CD14-positive monocyte (primary cell): ENCODE measurements at regions not wholly inside any gene's neighbourhood (a gene's known extent, or its start where the extent isn't known, plus 50 kb on each side); places are given as distances from the start of the nearest gene placed in this dataset.

ENCODE experiments used
- DNase-seq, 3 donors: peaks; one replicate each; pipeline ENCODE4 v3.0.0-alpha.2; 2011 to 2022
- H2AFZ ChIP-seq: 2 replicates; pipeline ENCODE4 v1.6.0; 2012; ENCODE audit warnings: mild to moderate bottlenecking, low read depth, low read length, inconsistent platforms; ENCODE audit not compliant: insufficient read depth, poor library complexity, severe bottlenecking
- H3K27ac ChIP-seq, 2 donors: 1 replicate in 1 of 2; 2 replicates in 1 of 2; pipeline ENCODE4 v1.5.1; 2012 to 2013; ENCODE audit warnings: low read length in 2 of 2, control low read depth in 1 of 2, inconsistent platforms in 1 of 2, low read depth in 1 of 2, mild to moderate bottlenecking in 1 of 2
- H3K27me3 ChIP-seq, 2 donors: one replicate each; pipeline versions ENCODE4 v1.6.0 to v1.6.1; 2011 to 2013; ENCODE audit warnings: low read length in 2 of 2; ENCODE audit not compliant: control insufficient read depth in 2 of 2, insufficient read depth in 2 of 2
- H3K36me3 ChIP-seq, 2 donors: replicated peaks in 1 of 2; 1 replicate in 1 of 2; 2 replicates in 1 of 2; pipeline versions ENCODE4 v1.5.1 to v1.6.1; 2012 to 2013; ENCODE audit warnings: low read length in 2 of 2, control low read depth in 1 of 2, inconsistent platforms in 1 of 2, mild to moderate bottlenecking in 1 of 2; ENCODE audit not compliant: insufficient read depth in 2 of 2, control insufficient read depth in 1 of 2
- H3K4me1 ChIP-seq, 2 donors: 1 replicate in 1 of 2; 2 replicates in 1 of 2; pipeline versions ENCODE4 v1.5.1 to v1.6.1; 2012 to 2013; ENCODE audit warnings: low read length in 2 of 2, control low read depth in 1 of 2, inconsistent platforms in 1 of 2, mild to moderate bottlenecking in 1 of 2, moderate library complexity in 1 of 2; ENCODE audit not compliant: insufficient read depth in 2 of 2, control insufficient read depth in 1 of 2
- H3K4me2 ChIP-seq: replicated peaks from 2 replicates; pipeline ENCODE3; 2012; ENCODE audit warnings: low read length, moderate library complexity, mild to moderate bottlenecking; ENCODE audit not compliant: poor library complexity, severe bottlenecking; ENCODE audit errors: extremely low read depth
- H3K4me3 ChIP-seq, 3 experiments: fragments of 200-600 bp in 1 of 3; sonication (generic) in 1 of 3; replicated peaks in 1 of 3; 1 replicate in 2 of 3; 2 replicates in 1 of 3; pipeline ENCODE4 v1.5.1; 2011 to 2013; ENCODE audit warnings: low read length in 3 of 3, mild to moderate bottlenecking in 3 of 3, control low read depth in 2 of 3, low read depth in 2 of 3, inconsistent platforms in 1 of 3, moderate library complexity in 1 of 3
- H3K79me2 ChIP-seq: 2 replicates; pipeline ENCODE4 v1.6.0; 2012; ENCODE audit warnings: mild to moderate bottlenecking, control low read depth, inconsistent platforms, low read length, moderate library complexity; ENCODE audit not compliant: insufficient read depth
- H3K9ac ChIP-seq: 2 replicates; pipeline ENCODE4 v1.6.0; 2017; ENCODE audit warnings: low read length, mild to moderate bottlenecking; ENCODE audit not compliant: insufficient read depth, poor library complexity, severe bottlenecking
- H3K9me3 ChIP-seq, 2 donors: replicated peaks in 1 of 2; 1 replicate in 1 of 2; 2 replicates in 1 of 2; pipeline versions ENCODE4 v1.5.1 to v1.6.1; 2012 to 2013; ENCODE audit warnings: low read length in 2 of 2, control low read depth in 1 of 2; ENCODE audit not compliant: control insufficient read depth in 1 of 2, insufficient read depth in 1 of 2
- H4K20me1 ChIP-seq: 2 replicates; pipeline ENCODE4 v1.6.0; 2012; ENCODE audit warnings: mild to moderate bottlenecking, low read length, control low read depth, moderate library complexity; ENCODE audit not compliant: insufficient read depth
- H3K27ac Mint-ChIP-seq, 7 donors: one replicate each; pipeline ENCODE4 v1.8.0; 2020; ENCODE audit warnings: mild to moderate bottlenecking in 7 of 7, mixed read lengths in 7 of 7, moderate library complexity in 6 of 7, inconsistent platforms in 2 of 7
- H3K27me3 Mint-ChIP-seq, 3 donors: one replicate each; pipeline ENCODE4 v1.8.0; 2021 to 2022; ENCODE audit warnings: low read depth in 3 of 3, mild to moderate bottlenecking in 3 of 3, mixed read lengths in 3 of 3, moderate library complexity in 3 of 3, inconsistent platforms in 1 of 3
- H3K36me3 Mint-ChIP-seq, 2 donors: one replicate each; pipeline ENCODE4 v1.8.0; 2020; ENCODE audit warnings: mixed read lengths in 2 of 2, inconsistent platforms in 1 of 2, mild to moderate bottlenecking in 1 of 2
- H3K4me1 Mint-ChIP-seq: one replicate; pipeline ENCODE4 v1.8.0; 2020; ENCODE audit warnings: mild to moderate bottlenecking, mixed read lengths
- H3K4me3 Mint-ChIP-seq, 2 donors: one replicate each; pipeline ENCODE4 v1.8.0; 2020; ENCODE audit warnings: mild to moderate bottlenecking in 2 of 2, mixed read lengths in 2 of 2, moderate library complexity in 1 of 2
- H3K9me3 Mint-ChIP-seq, 7 donors: one replicate each; pipeline ENCODE4 v1.8.0; 2020 to 2022; ENCODE audit warnings: mixed read lengths in 7 of 7, mild to moderate bottlenecking in 6 of 7, moderate library complexity in 6 of 7, inconsistent platforms in 2 of 7
- WGBS: methylation state at CpG from one replicate; pipeline ENCODE4 v1.1.5; 2013; ENCODE audit warnings: missing lambda C conversion rate; ENCODE audit not compliant: insufficient coverage; 5-methylcytosine and 5-hydroxymethylcytosine counted together
- intact Hi-C, 2 donors: fragments of 100-400 bp; cut with micrococcal nuclease; formaldehyde crosslinking; loops; one replicate each; pipeline versions ENCODE4 v1.15.0 to v1.15.1; 2023
- TF ChIP-seq, protein P1 (sequence below): fragments of 200-600 bp; IDR thresholded peaks from one replicate; pipeline ENCODE4 v1.8.0; 2022; ENCODE audit warnings: antibody characterized with exemption, mild to moderate bottlenecking

DNA sequence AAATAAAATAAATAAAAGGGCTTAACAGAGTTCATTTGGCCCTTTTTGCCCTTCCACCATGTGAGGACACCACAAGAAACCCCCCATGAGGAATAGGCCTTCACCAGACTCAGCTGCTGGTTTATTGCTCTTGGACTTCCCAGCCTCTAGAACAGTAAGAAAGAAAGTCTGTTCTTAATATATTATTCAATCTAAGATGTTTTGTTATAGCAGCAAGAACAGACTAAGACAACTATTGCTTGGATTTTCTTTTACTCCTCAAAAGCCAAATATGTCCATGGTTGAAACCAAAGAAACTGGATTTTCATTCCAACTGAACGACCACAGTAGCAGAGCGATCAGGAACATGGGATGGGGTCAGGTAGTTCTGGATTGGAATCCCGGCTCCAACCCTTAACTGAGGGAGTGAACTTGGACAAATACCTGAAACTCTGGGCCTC is 157.2 kb upstream of the EEA1 start:
- no peaks in the 10 kb centered on the region for H3K4me1 ChIP-seq
- H3K27me3 Mint-ChIP-seq, result no peaks in the 10 kb centered on the region
- no peaks in the 10 kb centered on the region for H3K27me3 ChIP-seq
- TF ChIP-seq, protein P1, sequence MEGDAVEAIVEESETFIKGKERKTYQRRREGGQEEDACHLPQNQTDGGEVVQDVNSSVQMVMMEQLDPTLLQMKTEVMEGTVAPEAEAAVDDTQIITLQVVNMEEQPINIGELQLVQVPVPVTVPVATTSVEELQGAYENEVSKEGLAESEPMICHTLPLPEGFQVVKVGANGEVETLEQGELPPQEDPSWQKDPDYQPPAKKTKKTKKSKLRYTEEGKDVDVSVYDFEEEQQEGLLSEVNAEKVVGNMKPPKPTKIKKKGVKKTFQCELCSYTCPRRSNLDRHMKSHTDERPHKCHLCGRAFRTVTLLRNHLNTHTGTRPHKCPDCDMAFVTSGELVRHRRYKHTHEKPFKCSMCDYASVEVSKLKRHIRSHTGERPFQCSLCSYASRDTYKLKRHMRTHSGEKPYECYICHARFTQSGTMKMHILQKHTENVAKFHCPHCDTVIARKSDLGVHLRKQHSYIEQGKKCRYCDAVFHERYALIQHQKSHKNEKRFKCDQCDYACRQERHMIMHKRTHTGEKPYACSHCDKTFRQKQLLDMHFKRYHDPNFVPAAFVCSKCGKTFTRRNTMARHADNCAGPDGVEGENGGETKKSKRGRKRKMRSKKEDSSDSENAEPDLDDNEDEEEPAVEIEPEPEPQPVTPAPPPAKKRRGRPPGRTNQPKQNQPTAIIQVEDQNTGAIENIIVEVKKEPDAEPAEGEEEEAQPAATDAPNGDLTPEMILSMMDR, result no peak
- H2AFZ ChIP-seq, result no peak overlapping the region
- H3K4me3 ChIP-seq, result no peak overlapping the region
- H3K36me3 Mint-ChIP-seq, result peaks cover 0 to 5% of the 10 kb centered on the region in 2 donors
- WGBS, result 100% methylated on average over 3 of the region's 3 CpGs
- H3K27ac Mint-ChIP-seq, result peak overlapping the region in 1 of 7 donors; percentile 68
- peaks cover 5 to 16% of the 10 kb centered on the region in 2 donors for H3K9me3 ChIP-seq
- H3K36me3 ChIP-seq, result no peaks in the 10 kb centered on the region
- H3K27ac ChIP-seq, result no peak overlapping the region
- no peak overlapping the region for H3K4me2 ChIP-seq
- H3K79me2 ChIP-seq, result no peaks in the 10 kb centered on the region
- H3K9me3 Mint-ChIP-seq, result peaks cover 15 to 22% (median 20%) of the 10 kb centered on the region in 7 donors
- H3K4me1 Mint-ChIP-seq, result peaks cover 10% of the 10 kb centered on the region
- no peaks in the 10 kb centered on the region for H4K20me1 ChIP-seq
- intact Hi-C loops, result no loop called here
- no peak overlapping the region for H3K9ac ChIP-seq
- DNase-seq, result no peak
- H3K4me3 Mint-ChIP-seq, result no peak overlapping the region

DNA sequence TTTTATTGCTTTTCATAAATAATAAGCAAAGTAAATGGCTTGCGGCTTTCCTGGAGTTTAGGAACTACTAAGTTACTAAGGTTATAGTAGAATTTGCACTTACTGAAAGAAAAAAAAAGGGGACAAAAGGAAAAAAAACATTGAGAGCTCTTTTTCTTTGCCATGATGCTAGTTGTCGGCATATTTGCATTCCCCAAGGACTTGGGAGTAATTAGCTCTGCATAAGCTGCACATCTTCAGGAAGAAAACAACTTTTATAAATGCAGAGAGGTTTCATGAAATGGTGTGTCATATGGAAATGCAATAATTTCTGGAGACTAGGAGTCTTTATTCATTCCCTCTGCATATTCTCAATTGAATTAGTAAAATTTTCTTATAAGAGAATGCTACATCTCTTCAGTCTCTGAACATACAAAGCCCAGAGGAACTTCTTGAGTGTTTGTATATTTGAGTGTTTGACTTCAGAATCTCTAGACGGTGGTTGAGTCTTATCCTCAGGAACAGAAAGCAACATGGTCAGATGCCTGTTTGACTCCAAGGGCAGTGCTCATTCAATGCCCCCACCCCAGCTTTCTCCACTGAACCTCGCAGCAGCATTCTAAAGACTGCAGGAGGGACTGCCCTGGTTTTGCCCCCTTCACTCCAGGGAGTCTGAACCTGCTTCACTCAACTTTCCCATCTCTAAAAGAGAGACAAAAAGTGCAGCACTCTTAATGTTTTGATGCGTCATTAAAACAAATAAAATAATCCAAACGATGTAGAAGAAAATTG is 158.9 kb upstream of the EEA1 start:
- no peaks in the 10 kb centered on the region for H3K4me1 ChIP-seq
- peaks cover 0 to 5% of the 10 kb centered on the region in 2 donors for H3K36me3 Mint-ChIP-seq
- no peak overlapping the region for H3K27ac Mint-ChIP-seq
- H3K27me3 Mint-ChIP-seq, result no peaks in the 10 kb centered on the region
- no peak overlapping the region for H2AFZ ChIP-seq
- H3K36me3 ChIP-seq, result no peaks in the 10 kb centered on the region
- DNase-seq, result no peak
- H3K27ac ChIP-seq, result no peak overlapping the region
- no peaks in the 10 kb centered on the region for H4K20me1 ChIP-seq
- H3K4me3 Mint-ChIP-seq, result no peak overlapping the region
- no peak overlapping the region for H3K4me3 ChIP-seq
- no peak overlapping the region for H3K4me2 ChIP-seq
- 100% methylated on average over 1 of the region's 6 CpGs for WGBS
- peaks cover 5 to 9% of the 10 kb centered on the region in 2 donors for H3K9me3 ChIP-seq
- peaks cover 10% of the 10 kb centered on the region for H3K4me1 Mint-ChIP-seq
- intact Hi-C loops, result no loop called here
- no peaks in the 10 kb centered on the region for H3K79me2 ChIP-seq
- H3K9me3 Mint-ChIP-seq, result peaks cover 9 to 17% (median 15%) of the 10 kb centered on the region in 7 donors
- no peak overlapping the region for H3K9ac ChIP-seq
- TF ChIP-seq, protein P1, result no peak
- H3K27me3 ChIP-seq, result no peaks in the 10 kb centered on the region
